SK-N-DZ (cell line): ENCODE measurements at regions not wholly inside any gene's neighbourhood (a gene's known extent, or its start where the extent isn't known, plus 50 kb on each side); places are given as distances from the start of the nearest gene placed in this dataset.
"Not testable (repeated sequence)": the region's sequence is repeated elsewhere in the genome, so short reads cannot be mapped to it uniquely, and the experiment has no call there.

ENCODE experiments used
- DNase-seq: peaks from one replicate; pipeline ENCODE4 v3.0.0-alpha.2; 2015; ENCODE audit warnings: low spot score

- DNase-seq: no peak
Observed at GRCh38 chr18:64416990-64417389, 268.1 kb upstream of the LINC00305 start.

DNA sequence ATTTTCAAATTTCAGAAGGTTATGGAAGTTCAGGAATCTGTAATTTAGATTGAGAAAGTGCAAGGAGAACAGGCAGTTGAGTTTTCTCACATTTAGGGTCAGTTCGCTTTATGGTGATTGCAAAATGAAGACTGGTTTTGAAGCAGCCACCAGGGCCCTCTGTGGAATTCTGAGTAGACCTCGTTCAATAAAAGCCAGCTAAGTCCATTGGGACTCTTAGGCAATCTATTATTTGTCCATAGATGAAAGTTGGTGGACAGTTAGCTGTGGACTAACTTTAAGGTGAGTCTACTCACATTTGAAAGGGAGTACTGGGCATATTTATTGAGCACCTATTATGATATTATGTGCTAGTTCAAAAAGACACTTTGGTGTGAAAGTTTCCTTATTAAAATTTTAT lies 266.3 kb upstream of the LINC00305 start:
- DNase-seq: no peak

GRCh38 chr18:64410685-64411084 lies 261.8 kb upstream of the LINC00305 start:
- no peak for DNase-seq

- DNase-seq: peak; percentile 1
Observed at GRCh38 chr18:64409511-64409910, 260.6 kb upstream of the LINC00305 start.

DNA sequence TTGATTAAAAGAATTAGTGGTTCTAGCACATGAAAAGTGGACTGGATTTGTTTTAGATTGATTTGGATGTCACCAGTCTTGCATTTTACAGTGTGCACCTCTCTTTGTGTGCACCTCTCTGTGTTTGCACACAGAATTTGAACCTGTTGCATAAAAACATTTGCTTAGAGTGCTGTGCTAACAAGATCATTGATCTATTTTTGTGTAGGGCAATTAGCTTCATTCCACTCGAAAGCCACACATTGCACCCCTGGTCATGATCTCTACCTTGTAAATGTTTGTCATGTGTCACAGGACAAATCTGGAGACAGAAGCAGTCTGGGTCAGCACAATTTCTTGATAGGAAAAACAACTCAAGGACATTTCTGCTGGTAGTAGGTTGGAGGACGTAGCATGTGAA lies 258.7 kb upstream of the LINC00305 start:
- DNase-seq: no peak

GRCh38 chr18:64405161-64405560 lies 256.3 kb upstream of the LINC00305 start:
- no peak for DNase-seq

DNA sequence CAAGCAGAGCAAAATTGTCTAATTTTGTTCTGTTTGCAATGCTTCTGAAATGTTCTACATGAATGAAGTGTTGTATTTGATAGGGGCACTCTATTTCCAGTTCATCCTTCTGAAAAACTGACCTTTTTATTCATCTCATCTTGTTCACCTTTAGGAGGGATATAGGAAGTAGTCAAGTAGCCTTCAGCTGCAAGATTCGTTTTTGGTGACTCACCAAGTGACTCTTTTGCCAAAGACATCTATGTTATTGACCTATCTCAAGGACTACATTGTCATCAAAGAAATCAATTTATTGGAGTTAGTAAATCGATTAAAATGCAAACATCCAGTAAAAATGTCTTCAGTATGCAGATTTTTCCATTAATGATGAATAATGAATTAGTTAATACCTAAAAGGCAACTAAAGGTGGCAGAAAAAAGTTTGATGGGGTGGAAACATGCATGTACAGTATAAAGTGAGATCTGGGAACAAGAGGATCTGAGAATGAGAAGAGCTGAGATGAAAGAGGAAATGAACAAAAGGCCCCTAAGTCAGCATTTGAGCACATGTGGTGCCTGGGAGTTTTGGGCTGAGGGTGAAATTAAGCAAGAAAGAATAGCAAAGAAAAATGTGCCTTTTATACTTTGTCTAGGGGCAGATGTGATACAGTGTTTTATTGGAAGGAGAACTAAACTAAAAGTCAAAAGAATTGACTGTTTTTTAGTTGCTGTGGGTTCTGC lies 255.1 kb upstream of the LINC00305 start:
- no peak for DNase-seq

- no peak for DNase-seq
Observed at GRCh38 chr18:64402636-64403035, 253.7 kb upstream of the LINC00305 start.

DNA sequence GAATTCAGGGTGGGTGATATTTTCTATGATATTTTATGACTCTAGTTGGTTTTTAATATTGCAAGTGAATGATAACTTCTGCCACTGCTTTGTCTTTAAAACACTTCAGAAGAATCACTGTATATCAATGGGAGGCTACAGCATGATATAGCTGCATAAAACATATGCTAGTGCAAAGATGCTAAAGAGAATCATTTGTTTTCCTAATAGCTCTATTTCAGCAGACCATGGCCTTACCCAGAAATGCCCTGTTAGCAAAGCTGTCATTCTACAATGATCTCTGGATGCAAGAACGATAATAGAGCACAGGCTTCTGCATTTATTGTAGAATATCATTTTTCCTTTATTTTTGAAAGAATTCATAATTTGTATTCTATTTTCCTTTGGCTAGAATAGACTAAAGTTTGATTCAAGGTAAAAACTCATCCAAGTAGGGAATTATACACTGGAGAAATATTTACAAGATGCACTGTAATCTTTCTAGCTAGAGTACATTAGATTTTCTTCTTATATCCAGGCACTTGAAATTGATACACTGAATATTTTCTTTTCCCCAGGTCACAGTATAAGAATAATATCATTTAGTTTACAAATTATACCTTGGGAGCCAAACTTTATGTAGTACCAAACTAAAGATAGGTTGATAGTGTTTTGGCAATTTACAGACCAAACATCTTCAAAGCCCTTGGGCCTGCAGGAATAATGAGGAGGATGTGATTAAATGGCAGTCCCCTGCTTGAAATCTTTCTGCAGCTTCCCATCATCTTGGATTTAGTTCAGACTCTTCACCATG lies 252.6 kb upstream of the LINC00305 start:
- no peak for DNase-seq

DNA sequence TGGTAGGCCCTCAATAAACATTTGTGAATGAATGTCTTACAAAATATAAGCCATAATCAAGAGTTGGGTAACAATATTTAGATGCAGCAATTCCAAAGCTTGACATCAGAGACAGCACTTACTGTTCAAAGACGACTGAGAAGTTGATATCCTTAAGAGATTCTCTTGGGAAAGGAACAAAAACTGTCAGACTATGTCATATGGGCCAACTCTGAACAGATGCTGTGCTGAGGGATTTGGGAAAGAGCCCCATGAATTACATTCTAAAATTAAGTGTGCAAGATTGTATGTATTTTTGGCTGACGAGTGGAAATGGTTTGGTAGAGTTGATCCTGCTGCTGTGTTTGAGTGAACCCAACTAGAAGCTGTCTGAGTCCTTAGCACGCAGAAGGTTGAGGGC lies 250.7 kb upstream of the LINC00305 start:
- DNase-seq: no peak

GRCh38 chr18:64398320-64398719 lies 249.4 kb upstream of the LINC00305 start:
- DNase-seq: no peak

DNA sequence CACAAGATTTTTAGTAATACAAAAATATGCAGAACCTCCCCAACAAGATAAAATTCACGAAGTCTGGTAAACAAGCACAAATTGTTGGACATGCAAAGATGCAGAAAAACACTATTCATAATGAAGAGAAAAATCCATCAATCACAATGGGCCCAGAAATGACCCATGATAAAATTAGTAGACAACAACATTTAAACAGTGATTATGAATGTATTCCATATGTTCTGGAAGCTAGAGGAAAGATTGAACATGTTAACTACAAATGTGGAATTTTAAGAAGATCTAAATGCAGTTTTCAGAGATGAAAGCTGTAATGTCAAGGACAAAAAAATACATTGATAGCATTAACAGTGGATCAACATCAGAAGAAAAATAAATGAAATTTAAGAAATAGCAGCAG lies 243.3 kb upstream of the LINC00305 start:
- DNase-seq: no peak

DNA sequence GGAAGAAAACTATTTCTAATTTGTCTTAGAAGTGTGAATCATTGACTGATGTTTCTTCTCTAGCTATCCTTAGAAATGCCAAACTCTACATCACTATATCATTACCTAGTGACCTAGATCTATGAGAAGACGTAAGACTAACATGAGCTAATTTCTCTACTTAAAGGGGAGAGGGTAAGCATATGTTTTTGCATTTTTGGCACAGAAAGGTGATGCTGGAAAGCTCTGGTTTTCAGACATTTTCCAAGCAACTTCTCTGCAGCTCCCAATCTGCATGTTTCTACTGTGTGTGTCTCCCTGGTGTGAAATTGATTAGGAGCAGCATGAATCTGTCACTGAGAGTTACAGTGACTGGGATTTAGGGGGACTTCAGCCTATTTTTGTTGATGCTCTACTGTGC lies 235.2 kb upstream of the LINC00305 start:
- no peak for DNase-seq

GRCh38 chr18:64380117-64380516 lies 231.2 kb upstream of the LINC00305 start:
- DNase-seq: no peak

GRCh38 chr18:64379662-64380061 lies 230.8 kb upstream of the LINC00305 start:
- DNase-seq: no peak

DNA sequence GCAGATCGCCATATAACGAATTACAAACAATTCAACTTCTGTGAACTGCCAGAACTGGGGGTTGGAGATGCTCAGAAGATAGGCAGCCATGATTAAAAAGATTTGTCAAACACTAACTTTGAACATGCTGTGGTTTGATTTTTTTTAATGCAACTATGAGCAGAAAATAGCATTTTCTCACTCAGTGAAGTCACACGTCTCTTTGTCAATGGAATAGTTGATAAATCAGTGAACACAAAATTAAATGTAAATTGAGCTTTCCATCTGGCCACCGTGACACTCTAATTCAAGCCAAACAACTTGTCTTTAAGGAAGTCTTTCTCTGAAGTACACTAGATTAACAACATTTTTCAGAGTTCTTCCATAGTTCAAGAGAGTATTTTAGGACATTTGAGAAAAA lies 228.6 kb upstream of the LINC00305 start:
- DNase-seq: no peak

- DNase-seq: no peak
Observed at GRCh38 chr18:64372850-64373249, 224.0 kb upstream of the LINC00305 start.

- not testable (repeated sequence) for DNase-seq
Observed at GRCh38 chr18:64369830-64370440, 221.0 kb upstream of the LINC00305 start.

- no peak for DNase-seq
Observed at GRCh38 chr18:64365106-64365505, 216.2 kb upstream of the LINC00305 start.

- no peak for DNase-seq
Observed at GRCh38 chr18:64337673-64338072, 188.8 kb upstream of the LINC00305 start.

- DNase-seq: no peak
Observed at GRCh38 chr18:64337018-64337417, 188.1 kb upstream of the LINC00305 start.

DNA sequence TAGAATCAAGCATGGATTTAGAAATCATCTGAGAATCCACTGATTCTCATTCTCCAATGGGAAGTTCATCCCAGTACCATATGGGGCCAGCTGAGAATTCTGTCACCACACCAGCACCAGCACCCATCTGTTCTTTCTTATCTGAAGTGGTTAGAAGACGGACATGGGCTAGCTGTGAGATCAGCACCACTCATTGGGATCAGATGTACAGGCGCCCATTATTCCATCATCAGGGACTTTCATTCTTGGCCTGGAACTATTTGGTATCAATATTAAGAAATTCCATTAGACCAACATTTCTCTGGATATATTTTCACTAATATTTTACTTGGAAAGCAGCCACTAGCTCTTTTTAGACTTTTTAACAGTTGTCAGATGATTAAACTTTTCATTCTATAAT lies 185.9 kb upstream of the LINC00305 start:
- no peak for DNase-seq

DNA sequence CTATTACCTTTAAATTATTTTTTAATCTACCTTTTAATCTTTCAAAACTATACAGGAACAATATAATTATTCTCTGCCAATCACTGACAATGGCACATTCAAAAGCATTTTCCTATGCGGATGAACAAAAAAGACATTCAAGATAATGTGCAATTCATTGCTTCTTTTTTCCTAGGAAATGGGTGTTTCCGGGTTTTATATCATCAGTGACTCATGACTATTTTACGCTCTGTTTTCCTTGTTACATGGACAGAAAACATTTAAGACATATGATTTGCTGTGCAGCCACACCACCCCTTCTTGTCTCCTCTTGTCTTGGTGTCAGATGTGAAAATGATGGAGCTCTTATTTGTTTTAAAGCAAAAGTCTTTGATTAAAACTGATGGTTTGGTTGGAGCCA lies 184.7 kb upstream of the LINC00305 start:
- no peak for DNase-seq
